PC-9 (cell line): ENCODE measurements at regions not wholly inside any gene's neighbourhood (a gene's known extent, or its start where the extent isn't known, plus 50 kb on each side); places are given as distances from the start of the nearest gene placed in this dataset.

Experiments
- BruUV-seq: library from RNA; stranded (reverse); fragments of 400-500 nt; replicated peaks from 2 replicates; lab custom pipeline; 2021; lab: Mats Ljungman, UMichigan
- CTCF ChIA-PET: fragments of 300-600 bp; sonication (Branson Sonifier 250); formaldehyde crosslinking; loops from one replicate; lab custom pipeline; 2022; ENCODE audit warnings: antibody characterized with exemption; lab: Charles Lee
- POLR2A ChIA-PET: fragments of 300-600 bp; sonication (Branson Sonifier 250); formaldehyde crosslinking; loops from one replicate; lab custom pipeline; 2022; ENCODE audit warnings: antibody characterized with exemption; ENCODE audit not compliant: unreplicated experiment; lab: Charles Lee
- DNase-seq, 2 experiments: peaks; one replicate each; pipeline versions ENCODE4 v3.0.0 to v3.0.0-alpha.2; 2015 to 2022; ENCODE audit warnings: mixed read lengths in 1 of 2
- H2AFZ ChIP-seq: fragments of 200-600 bp; sonication (generic); 2 replicates; pipeline ENCODE4 v1.8.1; 2017; ENCODE audit warnings: antibody characterized with exemption
- H3F3A ChIP-seq: fragments of 200-600 bp; sonication (generic); 2 replicates; pipeline ENCODE4 v1.8.1; 2017; ENCODE audit warnings: antibody characterized with exemption, mild to moderate bottlenecking, low read depth; ENCODE audit not compliant: insufficient read depth
- H3K27ac ChIP-seq: fragments of 200-600 bp; sonication (generic); 2 replicates; pipeline ENCODE4 v1.6.1; 2016; ENCODE audit warnings: mixed run types
- H3K27me3 ChIP-seq: fragments of 200-600 bp; sonication (generic); 2 replicates; pipeline ENCODE4 v1.6.1; 2016; ENCODE audit warnings: low read depth, mixed run types; ENCODE audit not compliant: insufficient read depth
- H3K36me3 ChIP-seq: fragments of 200-600 bp; sonication (generic); 2 replicates; pipeline ENCODE4 v1.6.1; 2016; ENCODE audit warnings: low read depth, mixed run types
- H3K4me1 ChIP-seq: fragments of 200-600 bp; sonication (generic); replicated peaks from 2 replicates; pipeline ENCODE4 v1.6.1; 2016; ENCODE audit warnings: mixed run types; ENCODE audit not compliant: insufficient read depth
- H3K4me2 ChIP-seq: fragments of 200-600 bp; sonication (generic); 2 replicates; pipeline ENCODE4 v1.6.1; 2017; ENCODE audit warnings: mixed run types
- H3K4me3 ChIP-seq: fragments of 200-600 bp; sonication (generic); 2 replicates; pipeline ENCODE4 v1.6.1; 2016; ENCODE audit warnings: mixed run types
- H3K79me2 ChIP-seq: fragments of 200-600 bp; sonication (generic); 2 replicates; pipeline ENCODE4 v1.6.1; 2017; ENCODE audit warnings: low read depth, mixed run types
- H3K9me2 ChIP-seq: fragments of 200-600 bp; sonication (generic); 2 replicates; pipeline ENCODE4 v1.8.1; 2017; ENCODE audit warnings: mild to moderate bottlenecking; ENCODE audit not compliant: insufficient read depth
- H3K9me3 ChIP-seq: fragments of 200-600 bp; sonication (generic); 2 replicates; pipeline ENCODE4 v1.8.1; 2016; ENCODE audit warnings: low read depth; ENCODE audit not compliant: insufficient read depth
- H4K20me1 ChIP-seq: fragments of 200-600 bp; sonication (generic); 2 replicates; pipeline ENCODE4 v1.8.1; 2017; ENCODE audit not compliant: insufficient read depth
- CTCF ChIP-seq: fragments of 200-600 bp; sonication (generic); conservative IDR thresholded peaks from 2 replicates; pipeline ENCODE4 v1.6.1; 2017; ENCODE audit warnings: mixed run types, antibody characterized with exemption, mild to moderate bottlenecking, moderate library complexity
- EZH2 ChIP-seq: fragments of 200-600 bp; sonication (generic); IDR thresholded peaks from 2 replicates; pipeline ENCODE4 v1.8.0; 2017; ENCODE audit warnings: antibody characterized with exemption, low read depth
- intact Hi-C: fragments of 100-400 bp; cut with micrococcal nuclease; formaldehyde crosslinking; loops from one replicate; pipeline ENCODE4 v1.10.0; 2022; ENCODE audit not compliant: unreplicated experiment

DNA sequence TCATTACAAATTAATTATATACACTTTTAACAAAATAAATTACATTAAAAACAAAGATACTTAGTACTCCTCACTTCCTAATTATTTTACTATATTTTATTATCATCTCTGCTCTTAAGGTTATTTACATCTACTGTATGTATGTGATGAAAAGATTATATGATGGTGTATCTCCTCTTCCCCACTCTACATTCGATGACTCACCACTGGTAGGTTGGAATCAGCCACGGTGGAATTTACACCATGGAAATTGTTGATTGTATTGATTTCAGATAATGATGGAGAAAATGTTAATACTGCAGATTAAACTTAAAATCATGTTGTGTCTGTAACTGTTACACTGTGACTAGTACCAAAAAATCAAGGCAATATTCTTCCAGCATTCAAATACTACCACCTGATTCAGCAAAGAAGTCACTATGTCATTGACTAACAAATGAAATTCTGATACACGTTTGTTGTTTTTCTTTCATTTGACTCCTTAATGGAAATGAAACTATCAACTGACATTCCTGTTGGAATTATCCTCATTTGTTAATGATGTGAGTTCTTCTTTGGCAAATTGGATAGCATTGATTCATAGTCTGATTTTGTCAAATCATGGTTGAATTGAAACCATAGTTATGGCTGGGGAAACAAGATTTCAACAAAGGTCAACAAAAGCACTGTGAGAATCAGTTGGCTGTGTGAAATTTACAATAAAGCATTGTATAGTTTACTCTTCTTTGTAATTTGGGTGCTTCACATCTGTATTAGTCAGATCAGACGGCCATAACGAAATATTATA is 69.0 kb upstream of the NLK start:
- POLR2A ChIA-PET = no interaction called here
- no peaks in the 10 kb centered on the region for H3K36me3 ChIP-seq
- intact Hi-C loops = no loop called here

GRCh38 chr17:27974045-27974436 is 68.4 kb upstream of the NLK start:
- ChIA-PET CTCF (no interaction called here), POLR2A (no interaction called here)
- H3K27me3 ChIP-seq = no peaks in the 10 kb centered on the region
- H3K27ac ChIP-seq = 0 out of 2 replicates have a peak overlapping the region, but pooled peaks have one; percentile 18
- H3K4me3 ChIP-seq = no peak overlapping the region
- no peak overlapping the region for H2AFZ ChIP-seq
- peak overlapping the region; percentile 17 for H3K4me2 ChIP-seq
- H3K9me2 ChIP-seq = no peaks in the 10 kb centered on the region
- H3K79me2 ChIP-seq = no peaks in the 10 kb centered on the region
- no peaks in the 10 kb centered on the region for H4K20me1 ChIP-seq
- H3K36me3 ChIP-seq = no peaks in the 10 kb centered on the region
- TF ChIP-seq EZH2 (no peak), CTCF (no peak)
- intact Hi-C loops = no loop called here
- peaks cover 5% of the 10 kb centered on the region; the same call in 1 of the 2 replicates for H3F3A ChIP-seq
- DNase-seq = no peak
- H3K4me1 ChIP-seq = peaks cover 20% of the 10 kb centered on the region
- no peaks in the 10 kb centered on the region for H3K9me3 ChIP-seq
- no TSS peak for BruUV-seq

More for the DNA sequence above, 69.0 kb upstream of the NLK start:
- CTCF ChIA-PET = no interaction called here
- Histone ChIP-seq H3K4me2 (no peak overlapping the region), H4K20me1 (no peaks in the 10 kb centered on the region), H3F3A (peaks cover 5% of the 10 kb centered on the region; the same call in 1 of the 2 replicates), H3K4me1 (peaks cover 20% of the 10 kb centered on the region), H3K4me3 (no peak overlapping the region), H3K9me3 (no peaks in the 10 kb centered on the region), H2AFZ (no peak overlapping the region), H3K79me2 (no peaks in the 10 kb centered on the region), H3K9me2 (no peaks in the 10 kb centered on the region), H3K27me3 (no peaks in the 10 kb centered on the region), H3K27ac (no peak overlapping the region)
- BruUV-seq = no TSS peak
- TF ChIP-seq EZH2 = no peak
- TF ChIP-seq CTCF = no peak
- DNase-seq = no peak

GRCh38 chr17:27974531-27975145 is 67.8 kb upstream of the NLK start:
- TF ChIP-seq EZH2 = no peak
- TF ChIP-seq CTCF = no peak
- Histone ChIP-seq H4K20me1 (no peaks in the 10 kb centered on the region), H2AFZ (peak overlapping the region; percentile 25; the same call in 1 of the 2 replicates), H3K4me3 (no peak overlapping the region), H3K27ac (peak overlapping the region; percentile 18; the same call in 1 of the 2 replicates), H3K9me3 (no peaks in the 10 kb centered on the region), H3K27me3 (no peaks in the 10 kb centered on the region), H3K4me2 (peak overlapping the region; percentile 17), H3F3A (peaks cover 5% of the 10 kb centered on the region; the same call in 1 of the 2 replicates), H3K79me2 (no peaks in the 10 kb centered on the region), H3K9me2 (no peaks in the 10 kb centered on the region), H3K4me1 (peaks cover 20% of the 10 kb centered on the region), H3K36me3 (no peaks in the 10 kb centered on the region)
- ChIA-PET CTCF (no interaction called here), POLR2A (interaction anchor here (0.6 kb wide), 1 partner anchor 23 kb away, joined by 6 read pairs; no protein-coding TSS in a partner anchor)
- peak; percentile 32 to 36 for DNase-seq
- intact Hi-C loops = no loop called here
- no TSS peak for BruUV-seq
